SW480 (cell line): ENCODE measurements at regions not wholly inside any gene's neighbourhood (a gene's known extent, or its start where the extent isn't known, plus 50 kb on each side); places are given as distances from the start of the nearest gene placed in this dataset.
"Not testable (repeated sequence)": the region's sequence is repeated elsewhere in the genome, so short reads cannot be mapped to it uniquely, and the experiment has no call there.

Source experiments
- DNase-seq: peaks from one replicate; pipeline ENCODE4 v3.0.0-alpha.2; 2016; ENCODE audit warnings: low spot score

- DNase-seq, result no peak
Measured at GRCh38 chr1:198809247-198809646, 170.4 kb downstream of the PTPRC start.

GRCh38 chr1:198811449-198811848 is 172.6 kb downstream of the PTPRC start:
- DNase-seq, result no peak

- DNase-seq, result no peak
Measured at GRCh38 chr1:198823626-198824025, 184.8 kb downstream of the PTPRC start.

GRCh38 chr1:198825254-198825653 is 186.4 kb downstream of the PTPRC start:
- DNase-seq, result no peak

- no peak for DNase-seq
Measured at GRCh38 chr1:198829356-198829755, 190.5 kb downstream of the PTPRC start.

- no peak for DNase-seq
Measured at GRCh38 chr1:198829944-198830343, 191.1 kb downstream of the PTPRC start.

- no peak for DNase-seq
Measured at GRCh38 chr1:198830412-198830811, 191.6 kb downstream of the PTPRC start.

- DNase-seq, result no peak
Measured at GRCh38 chr1:198833706-198834503, 195.1 kb downstream of the PTPRC start.

GRCh38 chr1:198837278-198838021 is 198.6 kb downstream of the PTPRC start:
- DNase-seq, result no peak

- no peak for DNase-seq
Measured at GRCh38 chr1:198838022-198838342, 199.1 kb downstream of the PTPRC start.

- DNase-seq, result no peak
Measured at GRCh38 chr1:198841477-198841876, 202.6 kb downstream of the PTPRC start.

- DNase-seq, result no peak
Measured at GRCh38 chr1:198842686-198843085, 203.8 kb downstream of the PTPRC start.

- no peak for DNase-seq
Measured at GRCh38 chr1:198845271-198845670, 206.4 kb downstream of the PTPRC start.

GRCh38 chr1:198845851-198846250 is 207.0 kb downstream of the PTPRC start:
- DNase-seq, result no peak

GRCh38 chr1:198846556-198846955 is 207.7 kb downstream of the PTPRC start:
- no peak for DNase-seq

- DNase-seq, result no peak
Measured at GRCh38 chr1:198848206-198848605, 209.4 kb downstream of the PTPRC start.

- DNase-seq, result no peak
Measured at GRCh38 chr1:198848649-198849048, 209.8 kb downstream of the PTPRC start.

GRCh38 chr1:198849093-198849492 is 210.3 kb downstream of the PTPRC start:
- DNase-seq, result no peak

- no peak for DNase-seq
Measured at GRCh38 chr1:198850196-198850595, 211.4 kb downstream of the PTPRC start.

GRCh38 chr1:198850966-198851365 is 212.1 kb downstream of the PTPRC start:
- not testable (repeated sequence) for DNase-seq

GRCh38 chr1:198856601-198857000 is 217.8 kb downstream of the PTPRC start:
- no peak for DNase-seq

GRCh38 chr1:198858033-198858432 is 219.2 kb downstream of the PTPRC start:
- DNase-seq, result no peak

- no peak for DNase-seq
Measured at GRCh38 chr1:198860371-198860770, 221.5 kb downstream of the PTPRC start.

- DNase-seq, result no peak
Measured at GRCh38 chr1:198861636-198862035, 222.8 kb downstream of the PTPRC start.
